GM20431 (cell line): ENCODE measurements at regions not wholly inside any gene's neighbourhood (a gene's known extent, or its start where the extent isn't known, plus 50 kb on each side); places are given as distances from the start of the nearest gene placed in this dataset.

Source experiments
- in situ Hi-C: fragments of 300-500 bp; cut with MseI, MboI; formaldehyde crosslinking; loops from one replicate; pipeline ENCODE4 v1.15.0; 2020; ENCODE audit warnings: low sequenced_read_pairs; ENCODE audit not compliant: unreplicated experiment

- in situ Hi-C loops = no loop called here
These were observed 143.2 kb upstream of the ZNF507 start for GRCh38 chr19:32202244-32202643.

DNA sequence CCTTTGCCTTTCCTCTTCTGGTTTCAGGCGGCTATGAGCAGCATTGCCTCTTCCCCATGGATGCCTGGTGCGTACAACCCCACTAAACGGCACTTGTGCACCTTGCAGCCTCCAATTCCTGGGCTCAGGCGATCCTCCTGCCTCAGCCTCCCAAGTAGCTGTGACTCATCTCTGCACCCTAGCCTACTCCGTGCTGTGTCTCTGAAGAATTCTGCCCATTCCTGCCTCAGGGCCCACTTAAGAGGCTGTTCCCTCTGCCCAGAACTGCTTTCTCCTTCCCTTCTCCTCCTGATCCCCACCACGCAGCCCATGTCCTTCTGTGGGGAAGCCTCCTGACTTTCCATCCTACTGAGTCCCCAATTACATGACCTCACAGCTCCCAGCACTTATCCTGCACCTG is 142.2 kb upstream of the ZNF507 start:
- in situ Hi-C loops = no loop called here

DNA sequence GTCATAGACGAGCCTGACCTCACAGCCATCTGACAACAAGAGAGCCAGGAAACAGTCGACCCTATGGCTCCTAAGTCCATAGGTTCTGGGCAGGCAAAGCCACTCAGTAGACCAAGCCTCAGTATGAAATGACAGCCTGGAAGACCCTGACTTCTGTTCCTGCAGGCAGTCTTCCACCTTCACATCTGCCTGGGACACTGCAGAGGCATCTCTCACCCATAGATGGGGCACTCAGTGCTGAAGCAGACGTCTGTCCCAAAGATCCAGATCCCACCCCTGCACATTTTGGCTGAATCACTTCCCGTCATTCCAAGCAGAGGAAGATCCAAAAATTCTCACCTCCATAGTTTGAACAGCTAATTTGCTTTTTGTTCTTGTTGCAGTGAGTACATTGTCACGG is 139.3 kb upstream of the ZNF507 start:
- in situ Hi-C loops = no loop called here

- in situ Hi-C loops = no loop called here
These were observed 137.3 kb upstream of the ZNF507 start for GRCh38 chr19:32208060-32208459.

DNA sequence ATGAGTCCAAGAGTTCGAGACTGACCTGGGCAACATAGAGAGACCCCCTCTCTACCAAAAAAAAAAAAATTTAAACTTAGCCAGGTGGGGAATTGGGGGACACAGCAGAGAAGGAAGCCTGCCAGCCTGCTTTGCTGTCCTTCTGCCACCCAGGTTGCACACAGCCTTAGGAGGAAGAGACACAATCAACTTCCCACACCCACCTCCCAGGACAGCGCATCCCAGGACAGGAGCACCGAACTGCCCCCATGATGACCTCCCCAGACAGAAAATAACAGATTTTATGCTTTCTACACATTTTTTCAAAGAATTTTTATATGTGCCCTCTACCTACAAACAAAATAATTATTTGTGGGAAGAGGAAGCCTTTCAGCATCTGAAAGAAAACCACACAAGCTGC is 126.0 kb upstream of the ZNF507 start:
- in situ Hi-C loops = no loop called here

- in situ Hi-C loops = no loop called here
These were observed 125.4 kb upstream of the ZNF507 start for GRCh38 chr19:32219881-32220472.

- in situ Hi-C loops = no loop called here
These were observed 124.5 kb upstream of the ZNF507 start for GRCh38 chr19:32220951-32221350.

DNA sequence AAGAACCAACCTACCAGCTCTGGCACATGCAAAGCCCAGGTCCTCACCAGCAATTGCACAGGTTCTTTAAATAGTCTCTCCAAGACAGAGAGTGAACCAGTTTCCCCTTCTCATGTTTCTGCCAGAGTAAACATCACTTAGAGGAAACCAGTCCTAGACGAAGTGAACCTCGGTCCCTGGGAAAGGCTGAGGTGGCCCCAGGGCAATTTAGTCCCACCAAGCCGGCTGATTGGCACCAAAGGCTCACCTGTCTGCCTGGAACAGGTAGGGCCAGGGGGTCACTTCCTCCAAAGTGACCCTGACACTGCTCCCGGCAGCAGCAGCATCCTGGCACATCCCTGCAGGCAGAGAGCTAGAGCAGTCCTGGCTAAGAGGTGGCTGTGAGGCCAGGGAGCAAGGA is 122.9 kb upstream of the ZNF507 start:
- in situ Hi-C loops = no loop called here

DNA sequence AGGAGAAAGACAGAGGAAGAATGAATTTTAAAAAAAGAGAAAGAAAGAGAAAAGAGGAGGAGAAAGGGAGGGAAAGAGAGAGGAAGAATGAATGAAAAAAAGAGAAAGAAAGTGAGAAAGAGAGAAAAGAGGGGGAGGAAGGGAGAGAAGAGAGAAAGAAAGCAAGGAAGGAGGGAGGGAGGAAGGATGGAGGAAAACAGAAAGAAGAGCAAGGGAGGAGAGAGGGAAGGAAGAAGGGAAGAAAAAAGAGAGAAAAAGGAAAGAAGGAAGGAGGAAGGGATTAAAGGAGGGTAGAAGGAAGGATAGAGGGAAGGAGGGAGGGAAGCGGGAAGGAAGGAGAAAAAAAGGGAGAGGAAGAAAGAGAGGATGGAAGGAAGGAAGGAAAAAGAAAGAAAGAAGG is 122.3 kb upstream of the ZNF507 start:
- in situ Hi-C loops = no loop called here

DNA sequence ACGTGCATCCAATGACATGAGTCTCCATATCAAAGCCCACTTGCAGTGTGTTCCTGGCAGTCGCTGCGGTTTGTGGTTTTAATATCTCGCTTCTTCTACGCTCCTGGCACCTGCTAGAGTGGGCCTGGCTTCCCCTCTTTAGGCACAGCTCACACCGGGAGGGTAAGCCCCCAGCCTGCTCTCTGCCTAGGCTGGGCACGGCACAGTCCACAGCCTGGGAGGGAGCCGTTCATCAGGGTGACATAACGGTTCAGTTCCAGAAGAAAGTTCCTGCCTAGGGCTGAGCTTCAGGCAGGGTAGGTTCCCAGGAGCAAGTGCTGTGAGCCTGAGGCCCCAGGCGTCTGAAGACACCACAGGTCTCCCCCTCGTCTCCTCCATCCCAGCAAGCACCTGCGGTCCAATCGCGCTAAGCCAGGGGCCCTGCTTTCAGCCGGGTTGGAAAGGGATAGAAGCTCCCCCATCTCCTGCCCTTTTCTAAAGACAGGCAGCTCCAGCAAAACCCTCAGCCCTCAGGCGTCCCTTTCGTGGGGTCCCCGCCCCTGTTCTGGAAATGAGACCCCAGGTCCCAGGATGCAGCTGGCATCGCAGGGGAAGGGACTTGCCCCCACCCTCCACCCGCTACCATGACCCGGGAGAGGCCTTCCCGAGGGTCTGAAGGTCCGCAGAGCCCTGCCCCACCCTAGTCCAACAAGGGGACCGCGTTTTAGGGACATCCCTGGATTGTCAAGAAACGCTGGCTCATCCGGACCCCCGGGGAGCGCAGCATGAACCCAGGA is 121.6 kb upstream of the ZNF507 start:
- in situ Hi-C loops = no loop called here

DNA sequence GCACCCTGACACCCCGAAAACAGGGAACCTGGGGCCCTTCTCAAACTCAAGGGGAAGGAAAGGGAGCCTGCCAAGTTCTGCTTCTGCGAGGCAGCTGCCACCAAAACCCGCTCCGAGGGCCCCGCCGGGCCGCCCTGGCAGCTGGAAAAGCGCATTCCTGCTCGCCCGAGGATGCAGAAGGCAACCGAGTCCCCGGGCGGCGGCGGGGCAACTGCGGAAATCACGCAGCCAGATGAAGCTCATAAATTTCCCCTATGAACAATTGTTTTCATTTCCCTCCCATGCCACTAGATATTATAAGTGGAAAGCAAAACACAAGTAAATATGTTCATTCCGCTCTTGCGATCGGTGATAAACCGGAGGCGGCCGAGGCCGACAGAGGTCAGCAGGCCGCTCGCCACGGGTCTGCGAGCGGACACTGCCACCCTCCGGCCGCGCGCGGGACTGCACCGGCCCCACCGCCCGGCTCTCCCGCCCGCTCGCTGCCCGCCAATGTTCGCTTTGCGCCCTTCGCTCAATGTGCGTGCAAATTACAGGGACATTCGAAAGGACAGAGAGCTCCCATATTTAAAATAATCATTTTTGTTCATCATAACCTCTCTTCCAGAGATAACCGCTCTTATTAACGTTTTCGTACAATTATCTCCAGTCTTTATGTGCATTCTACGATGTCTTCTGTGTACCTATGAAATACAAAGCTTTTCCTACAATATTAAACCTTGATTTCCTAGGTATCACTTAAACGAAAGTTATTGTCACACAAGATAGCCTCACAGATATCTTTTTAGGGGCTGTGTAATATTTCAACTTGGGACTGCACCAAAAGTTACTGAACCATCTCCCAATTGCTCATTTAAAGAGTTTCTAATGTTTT is 120.8 kb upstream of the ZNF507 start:
- in situ Hi-C loops = no loop called here

DNA sequence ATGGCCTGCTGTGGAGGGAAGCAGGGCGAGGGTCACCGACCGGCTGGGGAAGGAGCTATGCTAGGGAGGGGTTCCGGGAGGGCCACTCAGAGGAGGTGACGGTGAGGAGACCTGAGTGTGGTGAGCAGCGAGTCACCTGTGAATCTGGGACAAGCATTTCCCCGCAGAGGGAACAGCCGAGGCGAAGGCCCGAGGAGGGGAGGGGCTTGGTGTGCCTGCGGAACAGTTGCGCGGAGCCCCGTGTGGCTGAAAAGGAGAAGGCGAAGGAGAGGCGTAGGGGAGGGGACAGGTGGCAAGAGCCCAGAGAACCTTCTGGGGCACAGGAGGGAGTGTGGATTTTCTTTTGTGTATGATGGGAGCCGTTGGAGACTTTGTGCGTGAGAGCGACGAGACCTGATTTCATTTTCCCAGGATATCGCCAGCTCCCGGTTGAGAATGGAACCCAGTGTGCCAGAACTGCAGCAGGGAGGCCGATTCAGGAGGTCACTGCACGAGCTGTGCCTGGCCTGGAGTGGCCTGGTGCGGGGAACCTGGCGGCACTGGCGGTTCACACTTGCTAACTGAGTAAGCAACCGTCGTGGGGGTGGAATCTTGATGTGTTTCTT is 117.7 kb upstream of the ZNF507 start:
- in situ Hi-C loops = no loop called here

DNA sequence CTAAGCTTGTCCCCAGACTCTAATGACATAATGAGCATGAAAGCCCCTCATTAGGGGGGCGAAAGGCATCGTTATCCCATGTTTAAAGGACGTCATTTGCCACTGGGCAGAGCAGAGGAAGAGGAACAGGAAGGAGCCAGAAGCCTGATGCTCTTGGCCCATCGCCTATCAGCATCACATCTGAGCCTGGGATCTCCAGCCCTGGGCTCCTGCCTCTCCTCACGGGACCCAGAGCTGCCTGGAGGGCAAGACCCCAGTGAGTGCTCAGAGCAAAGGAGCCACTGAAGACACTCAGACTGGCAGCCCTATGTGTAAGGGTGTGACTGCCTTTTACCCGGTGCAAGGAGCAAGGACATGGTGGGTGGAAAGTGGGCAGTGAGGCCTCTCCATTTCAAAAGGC is 115.0 kb upstream of the ZNF507 start:
- in situ Hi-C loops = loop anchor here (10.0 kb wide), 1 partner anchor 1556 kb away; no protein-coding TSS in a partner anchor

DNA sequence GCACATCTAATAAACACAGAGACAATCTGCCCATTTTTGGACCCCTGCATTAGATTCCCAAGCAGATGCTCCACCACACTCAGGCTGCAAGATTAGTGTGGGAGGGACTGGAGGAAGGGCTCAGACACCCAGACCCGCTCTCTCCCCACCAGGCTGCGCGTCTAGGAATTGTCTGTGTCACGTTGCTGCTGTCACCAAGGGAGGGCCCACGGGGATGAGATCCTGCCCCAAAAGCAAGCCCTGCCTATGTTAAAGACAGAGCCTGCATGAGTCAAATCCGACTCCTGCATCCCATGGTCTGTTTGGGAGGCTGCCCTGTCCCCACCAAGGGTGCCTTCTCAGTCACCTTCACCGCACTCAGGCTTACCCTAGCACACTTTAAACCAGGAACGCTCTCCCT is 114.4 kb upstream of the ZNF507 start:
- in situ Hi-C loops = loop anchor here (10.0 kb wide), 1 partner anchor 1556 kb away; no protein-coding TSS in a partner anchor

DNA sequence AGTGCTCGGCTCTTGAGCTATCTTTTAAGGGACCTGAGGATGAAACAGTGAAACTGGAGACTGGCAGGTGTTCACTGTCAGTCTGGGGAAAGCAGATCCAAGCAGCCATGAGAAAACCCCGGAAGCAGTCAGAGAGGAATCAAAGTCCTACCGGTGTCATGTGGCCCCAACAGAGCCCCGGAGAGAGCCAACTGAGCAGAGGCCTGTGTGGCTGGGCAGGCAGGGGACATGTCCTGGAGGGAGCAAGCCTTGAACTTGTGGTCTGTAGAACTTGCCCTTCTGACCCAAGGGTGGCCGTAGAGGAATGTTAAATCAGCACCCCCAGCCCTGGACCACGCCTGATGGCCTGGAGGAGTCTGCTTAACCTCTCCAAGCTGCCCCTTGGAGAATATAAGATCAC is 113.7 kb upstream of the ZNF507 start:
- in situ Hi-C loops = loop anchor here (10.0 kb wide), 1 partner anchor 1557 kb away; no protein-coding TSS in a partner anchor

DNA sequence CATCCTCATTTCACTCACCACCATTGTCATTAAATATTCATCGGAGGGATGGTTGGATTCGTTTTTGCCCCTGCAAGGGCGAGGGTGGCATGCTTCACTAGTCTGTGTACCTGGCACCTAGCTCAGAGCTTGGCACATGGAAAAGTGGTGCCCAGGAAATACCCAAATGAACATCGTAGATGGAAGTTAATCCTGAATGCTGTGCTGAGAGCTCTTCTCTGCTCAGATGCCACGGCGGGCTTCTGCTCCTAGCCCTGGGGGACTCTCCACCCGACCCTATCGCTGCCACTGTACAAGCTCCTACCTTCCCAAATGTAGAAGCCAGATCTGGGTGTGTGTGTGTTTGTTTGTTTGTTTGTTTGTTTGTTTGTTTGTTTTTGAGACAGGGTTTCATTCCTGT is 113.0 kb upstream of the ZNF507 start:
- in situ Hi-C loops = loop anchor here (10.0 kb wide), 1 partner anchor 1558 kb away; no protein-coding TSS in a partner anchor

DNA sequence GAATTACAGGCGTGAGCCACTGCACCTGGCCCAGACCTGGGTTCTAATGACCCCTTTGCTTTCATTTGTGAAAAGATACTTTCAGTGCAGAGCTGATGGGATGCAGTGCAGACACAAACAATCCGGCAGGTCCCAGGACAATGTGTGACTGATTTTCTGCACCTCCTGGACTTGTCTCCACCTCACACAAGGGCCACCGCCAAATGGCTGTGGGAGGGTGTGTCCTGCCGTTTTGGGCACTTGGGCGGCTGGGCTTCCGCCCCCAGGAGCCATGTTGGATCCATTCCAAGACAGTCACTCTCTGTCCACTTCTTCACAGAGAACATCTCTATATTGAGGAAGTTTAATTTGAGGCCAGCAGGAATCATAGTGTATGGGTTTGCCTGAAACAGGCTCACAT is 112.3 kb upstream of the ZNF507 start:
- in situ Hi-C loops = loop anchor here (10.0 kb wide), 1 partner anchor 1558 kb away; no protein-coding TSS in a partner anchor

DNA sequence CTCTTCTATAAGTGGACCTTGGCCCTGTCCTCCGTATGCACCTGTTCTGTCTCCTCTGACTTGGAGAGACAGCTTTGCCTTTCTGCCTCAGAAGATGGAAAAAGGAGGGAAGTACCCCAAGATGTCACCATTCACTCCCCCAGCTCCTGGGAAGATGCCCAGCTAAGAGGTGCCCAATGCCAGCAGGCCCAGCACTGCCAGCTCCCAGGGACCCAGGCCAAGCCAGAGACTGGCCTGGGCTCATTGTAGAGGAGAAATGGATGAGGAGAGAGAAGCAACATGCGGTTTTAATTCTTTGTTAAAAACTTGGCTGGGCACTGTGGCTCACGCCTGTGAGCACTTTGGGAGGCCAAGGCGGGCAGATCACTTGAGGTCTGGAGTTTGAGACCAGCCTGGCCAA is 111.5 kb upstream of the ZNF507 start:
- in situ Hi-C loops = loop anchor here (10.0 kb wide), 1 partner anchor 1559 kb away; no protein-coding TSS in a partner anchor

- in situ Hi-C loops = loop anchor here (10.0 kb wide), 1 partner anchor 1560 kb away; no protein-coding TSS in a partner anchor
These were observed 110.7 kb upstream of the ZNF507 start for GRCh38 chr19:32234663-32235217.

GRCh38 chr19:32238076-32238475 is 107.3 kb upstream of the ZNF507 start:
- in situ Hi-C loops = loop anchor here (10.0 kb wide), 1 partner anchor 1563 kb away; no protein-coding TSS in a partner anchor
